Fibroblast of the conjunctiva (primary cell): ENCODE measurements at regions not wholly inside any gene's neighbourhood (a gene's known extent, or its start where the extent isn't known, plus 50 kb on each side); places are given as distances from the start of the nearest gene placed in this dataset.

Experiments used
- DNase-seq: peaks from one replicate; pipeline ENCODE4 v3.0.0-alpha.2; 2010; ENCODE audit warnings: low read depth

DNA sequence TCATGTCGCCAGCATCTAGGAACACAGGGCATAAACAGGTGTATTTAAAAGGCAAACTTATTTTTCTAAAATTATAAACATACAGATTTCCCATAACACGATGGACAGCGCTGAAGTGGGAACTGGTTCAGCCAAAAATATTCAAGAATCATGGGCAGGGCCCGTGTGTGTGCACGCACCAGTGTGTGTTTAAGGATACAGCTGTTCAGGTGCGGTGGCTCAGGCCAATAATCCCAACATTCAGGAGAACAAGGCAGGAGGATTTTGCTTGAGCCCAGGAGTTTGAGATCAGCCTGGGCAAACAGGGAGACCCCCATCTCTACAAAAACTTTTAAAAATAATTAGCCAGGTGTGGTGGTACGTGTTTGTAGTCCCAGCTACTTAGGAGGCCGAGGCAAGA lies 288.6 kb upstream of the HDAC4 start:
- DNase-seq, result no peak

DNA sequence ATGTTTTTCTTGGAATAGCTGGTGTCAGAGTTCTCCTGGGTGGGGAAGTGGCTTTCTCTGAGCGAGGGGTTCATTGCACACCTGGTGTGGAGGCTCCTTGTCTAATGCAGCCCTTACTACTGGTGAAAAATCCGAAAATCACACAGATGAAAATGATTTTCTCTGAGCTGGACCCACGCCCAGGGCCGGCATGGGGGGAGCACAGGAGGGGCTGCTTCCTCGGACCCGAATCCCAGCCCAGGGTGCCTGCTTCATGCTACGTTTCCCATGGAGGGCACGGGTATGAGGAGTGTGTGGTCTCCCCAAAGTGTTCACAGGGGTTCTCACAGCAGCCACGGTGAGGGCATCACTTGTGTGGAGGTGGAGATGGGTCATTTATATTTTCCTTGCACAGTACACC lies 288.0 kb upstream of the HDAC4 start:
- DNase-seq, result no peak

DNA sequence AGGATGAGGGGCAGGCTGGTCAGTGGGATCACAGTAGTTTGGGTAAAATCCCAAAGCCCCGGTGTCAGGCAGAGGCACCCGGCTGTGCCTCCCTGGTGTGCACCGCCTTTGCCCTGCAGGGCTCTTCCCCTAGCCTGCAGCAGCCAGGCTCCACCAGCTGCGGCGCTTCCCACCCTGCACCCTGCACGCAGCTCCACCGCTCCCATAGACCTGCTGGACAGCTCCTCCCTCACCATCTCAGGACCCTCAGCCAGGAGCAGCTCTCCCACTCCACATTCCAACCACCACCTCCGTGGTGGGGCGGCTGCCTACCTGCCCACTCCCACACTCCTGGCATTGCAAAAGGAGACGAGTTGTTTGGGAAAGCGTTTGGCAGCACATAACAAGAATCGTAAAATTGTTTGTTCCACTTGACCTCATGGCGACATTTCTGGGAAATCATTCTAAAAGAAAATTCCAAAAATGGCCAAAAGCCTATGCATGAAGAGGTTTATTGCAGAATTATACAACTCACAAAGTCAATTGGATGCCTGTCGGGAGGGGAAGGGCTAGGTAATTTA lies 287.4 kb upstream of the HDAC4 start:
- DNase-seq, result no peak

DNA sequence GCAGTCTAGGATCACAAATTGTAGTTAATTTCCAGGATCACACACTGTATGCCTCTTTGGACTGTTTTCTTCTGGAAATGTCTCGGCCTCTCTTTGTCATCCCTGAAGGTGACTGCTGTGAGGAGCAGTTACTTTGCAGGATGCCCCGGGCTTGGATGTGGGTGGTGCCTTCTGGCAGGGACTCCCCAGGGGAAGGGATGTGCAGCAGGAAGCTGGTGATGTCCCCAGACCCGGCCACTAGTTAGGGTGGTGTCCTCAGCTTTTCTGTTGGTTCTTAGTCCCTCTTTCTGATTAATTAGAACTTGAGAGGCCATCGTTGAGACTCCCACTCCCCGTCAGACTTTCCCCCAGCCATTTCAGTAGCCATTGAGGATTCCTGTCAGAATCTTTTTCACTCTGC lies 286.6 kb upstream of the HDAC4 start:
- DNase-seq, result no peak

DNA sequence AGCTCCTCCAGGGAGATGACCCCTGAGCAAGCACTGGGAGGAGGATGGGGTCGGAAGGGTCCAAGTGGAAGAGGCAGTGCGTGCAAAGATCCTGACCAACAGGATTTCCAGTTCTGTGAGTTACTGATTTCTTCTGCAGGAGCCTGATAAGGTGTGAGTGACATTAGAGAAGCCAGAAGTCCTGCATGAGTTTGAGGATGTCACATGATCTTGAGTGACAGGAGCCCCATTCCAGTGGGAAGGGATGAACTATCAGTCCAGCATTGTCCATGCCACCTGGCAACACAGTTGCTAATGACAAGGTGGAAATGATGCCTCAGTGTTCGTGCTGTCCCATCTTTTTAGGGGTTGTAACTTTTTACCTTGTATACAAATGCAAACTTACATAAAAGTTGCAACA lies 285.1 kb upstream of the HDAC4 start:
- no peak for DNase-seq

DNA sequence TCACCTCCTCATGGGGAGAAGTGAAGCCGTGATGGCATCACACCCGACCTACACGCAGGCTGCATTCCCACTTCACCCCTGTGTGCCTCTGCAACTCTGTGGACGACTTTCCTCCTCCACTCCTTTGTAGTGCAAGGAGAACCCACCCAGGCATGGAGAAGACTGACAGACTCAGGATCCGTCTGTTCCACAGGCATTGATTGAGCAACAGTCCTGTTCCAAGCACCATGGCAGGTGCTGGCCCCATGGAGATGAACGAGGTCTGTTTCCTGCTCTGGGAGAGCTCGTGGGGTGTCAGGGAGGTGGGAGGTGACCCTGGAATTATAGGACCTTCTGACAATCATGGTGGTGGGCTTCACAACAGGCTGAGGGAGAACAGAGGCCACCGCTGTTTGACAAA lies 284.7 kb upstream of the HDAC4 start:
- no peak for DNase-seq

DNA sequence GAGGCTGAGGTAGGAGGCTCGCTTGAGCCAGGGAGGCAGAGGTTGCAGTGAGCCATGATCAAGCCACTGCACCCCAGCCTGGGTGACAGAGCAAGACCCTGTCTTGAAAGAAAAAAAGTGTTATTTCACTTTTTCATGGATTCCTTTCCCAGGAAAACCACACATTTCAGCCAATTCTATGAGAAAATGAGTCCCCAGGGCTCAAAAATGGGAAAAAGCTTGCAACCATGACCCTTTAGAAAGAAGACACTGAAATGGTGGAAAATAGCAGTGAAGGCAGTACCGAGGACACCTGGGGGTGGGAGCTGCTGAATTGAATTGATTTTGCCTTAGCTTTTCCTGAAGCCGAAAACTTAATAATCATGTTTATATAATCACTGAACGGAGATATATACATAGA lies 284.2 kb upstream of the HDAC4 start:
- DNase-seq, result no peak

DNA sequence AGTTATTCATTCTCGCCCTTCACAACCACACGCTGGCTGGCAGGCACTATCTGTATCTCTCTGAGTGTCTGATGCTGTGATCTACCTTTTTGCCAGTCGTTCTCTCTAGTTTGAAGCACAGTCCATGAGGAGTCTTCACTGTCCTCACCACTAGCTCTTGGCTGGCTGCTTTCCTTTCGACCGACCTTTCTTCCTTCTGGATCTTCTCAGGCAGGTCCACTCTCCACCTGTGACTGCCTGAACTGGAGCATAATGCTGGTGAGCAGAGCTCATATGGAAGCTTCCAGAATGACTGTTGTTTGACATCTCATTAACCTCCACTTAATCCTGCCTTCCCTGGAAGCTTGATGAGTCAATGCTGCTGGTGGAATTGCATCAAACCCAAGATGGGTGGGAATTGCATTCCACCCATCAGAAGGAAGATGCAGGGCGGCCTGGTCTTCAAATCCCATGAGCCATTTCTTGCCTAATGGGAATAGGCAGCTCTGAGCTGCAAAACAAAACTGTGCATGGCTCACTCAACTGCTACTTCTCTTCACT lies 283.5 kb upstream of the HDAC4 start:
- DNase-seq, result no peak

DNA sequence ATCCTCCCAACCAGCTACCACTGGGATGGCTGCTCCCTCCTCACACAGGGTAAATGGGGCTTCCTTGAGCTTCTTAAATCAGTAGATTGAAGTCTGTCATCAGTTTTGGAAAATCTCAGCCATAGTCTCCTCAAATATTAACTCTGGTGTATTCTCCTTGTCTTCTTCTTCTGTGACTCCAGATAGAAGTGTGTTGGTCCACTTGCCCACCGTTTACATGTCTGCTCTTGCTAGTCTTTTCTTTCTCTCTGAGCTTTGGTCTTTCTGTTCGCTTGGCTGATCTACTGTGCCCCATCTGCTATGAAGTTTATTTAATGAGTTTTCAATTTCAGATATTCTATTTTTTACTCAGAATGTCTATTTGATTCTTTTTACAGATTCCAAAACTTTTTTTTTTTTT lies 281.7 kb upstream of the HDAC4 start:
- no peak for DNase-seq

DNA sequence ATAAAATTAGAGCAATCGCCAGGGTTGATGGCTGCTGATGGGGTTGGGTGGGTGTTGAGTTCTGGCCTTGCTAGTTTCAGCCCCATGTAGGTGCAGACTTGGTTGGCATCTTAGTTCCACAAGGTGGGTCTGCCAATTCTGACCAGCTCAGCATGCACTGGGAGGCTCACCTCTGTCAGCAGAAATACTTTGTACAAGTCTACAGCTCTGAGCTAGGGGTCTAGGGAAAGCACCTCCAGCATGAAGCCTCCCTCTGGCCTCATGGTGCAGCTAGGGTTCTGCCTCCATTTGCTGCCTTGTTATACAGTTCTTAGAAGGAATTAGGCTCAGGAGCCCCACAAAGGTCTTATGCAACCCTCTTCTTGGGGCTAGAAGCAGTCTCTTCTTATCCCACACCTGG lies 278.9 kb upstream of the HDAC4 start:
- DNase-seq, result no peak

DNA sequence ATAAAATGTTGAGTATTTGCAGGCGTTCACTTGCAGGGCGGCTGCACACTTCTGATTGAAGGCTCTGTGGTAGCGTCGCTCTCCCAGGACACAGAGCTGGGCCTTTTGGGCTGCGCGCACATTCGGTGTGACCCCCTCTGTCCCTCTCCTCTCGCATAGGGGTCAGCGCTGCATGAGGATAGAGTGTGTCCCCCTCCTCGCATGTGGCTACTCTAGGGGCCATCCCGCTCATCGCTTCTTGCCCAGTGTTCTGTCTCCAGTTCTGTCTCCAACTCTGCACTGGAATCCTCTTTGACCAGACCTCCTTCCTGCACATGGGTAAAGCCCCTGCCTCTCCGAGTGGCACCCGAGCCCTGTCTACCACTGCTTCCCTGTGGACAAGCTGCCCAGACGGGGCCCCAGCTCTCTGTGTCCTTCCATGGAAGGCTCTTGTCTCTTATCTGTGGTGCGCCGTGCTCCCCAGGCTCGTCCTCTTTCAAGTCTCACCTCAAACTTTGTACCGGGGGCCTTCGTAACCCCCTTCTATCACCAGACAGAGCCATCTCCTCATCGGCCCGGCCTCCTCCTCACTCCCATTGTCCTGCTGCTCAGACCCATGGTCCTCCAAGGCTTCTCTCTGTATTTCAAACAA lies 278.0 kb upstream of the HDAC4 start:
- no peak for DNase-seq

DNA sequence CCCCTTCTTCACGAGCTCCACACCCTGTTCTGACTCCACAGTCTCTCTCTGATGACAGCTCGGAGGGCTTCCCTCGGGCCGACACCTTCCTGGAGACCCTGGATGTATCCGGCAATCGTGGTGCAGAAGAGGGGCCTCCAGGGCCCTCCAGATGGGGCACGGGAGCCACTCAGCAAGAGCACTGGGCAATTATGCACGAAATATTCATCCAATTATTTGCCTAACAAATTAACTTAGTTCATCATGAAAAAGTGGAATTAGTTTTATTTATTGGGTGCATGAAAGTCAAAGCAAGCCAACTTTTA lies 277.3 kb upstream of the HDAC4 start:
- DNase-seq, result no peak

DNA sequence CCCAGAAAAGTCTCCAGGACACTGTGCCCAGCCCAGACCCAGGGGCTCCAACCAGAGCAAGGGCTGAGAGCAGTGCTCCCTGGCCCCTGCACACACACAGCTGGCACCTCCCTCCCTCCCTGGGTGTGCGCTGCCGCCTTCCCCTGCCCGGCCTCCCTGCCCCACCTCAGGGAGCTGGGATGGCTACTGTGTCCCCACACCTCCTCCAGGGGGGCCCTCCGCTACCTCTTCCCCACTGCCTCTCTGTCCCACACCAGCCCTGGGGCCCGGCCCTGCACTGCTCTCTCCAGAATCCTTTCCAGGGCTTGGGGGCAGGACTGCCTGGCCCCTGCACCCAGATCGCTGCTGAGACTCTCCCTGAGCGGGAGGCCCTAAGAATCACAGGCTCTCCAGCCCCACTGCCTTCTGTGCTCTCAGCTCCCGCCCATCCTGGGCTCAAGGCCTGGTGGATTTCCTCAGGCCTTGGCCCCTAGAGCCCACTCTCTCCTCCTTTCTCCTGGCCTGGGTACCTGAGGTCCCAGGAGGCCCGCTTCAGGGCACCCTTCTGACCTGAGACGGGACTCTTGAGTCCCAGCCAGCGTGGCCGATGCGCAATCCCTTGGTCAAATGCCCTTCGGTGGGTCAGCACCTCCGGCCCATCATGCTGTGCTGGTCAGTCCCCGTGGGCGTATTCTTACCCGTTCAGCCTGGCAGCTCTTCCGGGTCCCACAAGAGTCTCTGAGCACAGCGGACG lies 276.8 kb upstream of the HDAC4 start:
- no peak for DNase-seq

DNA sequence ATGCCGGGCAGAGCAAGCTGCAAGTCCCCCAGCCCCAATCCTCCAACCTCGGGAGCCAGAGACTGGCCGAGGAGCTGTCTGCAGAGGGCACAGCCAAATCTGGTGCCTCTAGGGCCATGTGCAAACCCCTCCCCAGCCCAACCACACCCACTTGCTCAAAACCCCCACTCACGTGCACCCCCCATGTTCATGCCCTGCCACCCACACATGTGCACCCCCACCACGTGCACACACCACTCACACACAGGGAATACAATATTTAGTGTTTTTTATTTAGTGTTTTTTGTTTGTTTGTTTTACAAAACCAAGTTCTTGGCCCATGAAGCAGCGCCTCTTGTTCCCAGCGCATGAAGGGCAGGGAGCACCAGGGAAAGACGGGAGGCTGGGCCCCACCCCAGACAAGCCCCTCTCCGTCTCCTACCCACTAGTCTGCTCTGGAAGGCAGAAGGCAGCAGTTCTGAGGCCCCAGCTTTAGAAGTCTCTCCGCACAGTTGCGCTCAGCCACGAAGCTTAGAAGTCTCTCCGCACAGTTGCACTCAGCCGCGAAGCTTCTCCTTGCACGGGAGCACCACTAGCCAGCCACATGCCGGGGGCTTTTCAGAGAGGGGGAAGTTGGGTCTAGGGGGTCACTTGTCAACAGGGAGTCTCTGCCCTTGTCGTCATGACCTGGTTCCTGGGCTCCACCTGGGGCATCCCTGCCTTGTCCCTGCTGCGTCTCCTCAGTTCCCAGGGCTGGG lies 276.1 kb upstream of the HDAC4 start:
- no peak for DNase-seq

DNA sequence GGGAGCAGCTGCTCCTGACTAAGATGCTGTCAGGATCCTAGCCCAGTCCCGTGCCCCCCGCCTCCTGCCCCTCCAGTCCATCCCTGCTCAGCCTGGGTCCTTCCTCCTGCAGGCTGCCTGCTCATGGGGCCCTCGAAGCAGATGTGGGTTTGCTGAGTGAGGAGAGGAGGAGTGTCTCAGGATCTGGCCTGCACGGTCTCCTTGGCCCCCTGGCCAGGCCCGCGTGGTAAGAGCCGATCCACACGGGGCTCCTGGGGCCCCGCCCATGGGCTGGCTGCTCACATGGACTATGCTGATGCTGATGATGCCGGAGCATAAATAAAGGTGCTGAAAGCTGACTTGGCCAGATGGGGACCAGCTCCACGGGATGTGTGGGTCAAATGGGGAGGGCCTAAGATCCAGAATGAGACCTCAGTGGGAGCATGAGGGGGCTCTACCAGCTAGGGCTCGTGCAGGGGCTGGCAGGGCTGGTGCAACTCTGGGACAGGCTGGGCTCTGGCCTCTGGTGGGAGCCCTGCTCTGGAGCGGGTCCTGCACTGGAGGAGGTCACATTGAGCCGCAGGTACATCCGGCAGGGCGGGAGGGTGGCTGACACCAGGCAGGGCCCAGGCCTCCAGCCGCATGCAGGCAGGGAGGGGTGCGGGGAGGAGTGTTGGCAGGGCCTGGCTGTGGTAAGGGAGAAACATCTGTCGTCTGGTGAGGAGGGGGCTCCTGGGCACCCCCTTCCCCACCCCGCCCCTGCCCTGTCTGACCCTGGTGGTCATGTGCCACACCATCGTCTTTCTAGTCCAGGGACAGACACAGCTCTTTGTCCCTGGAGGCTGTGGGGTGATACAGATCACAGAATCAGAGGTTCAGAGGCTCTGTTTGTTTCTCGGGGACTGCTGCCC lies 275.3 kb upstream of the HDAC4 start:
- DNase-seq, result no peak

DNA sequence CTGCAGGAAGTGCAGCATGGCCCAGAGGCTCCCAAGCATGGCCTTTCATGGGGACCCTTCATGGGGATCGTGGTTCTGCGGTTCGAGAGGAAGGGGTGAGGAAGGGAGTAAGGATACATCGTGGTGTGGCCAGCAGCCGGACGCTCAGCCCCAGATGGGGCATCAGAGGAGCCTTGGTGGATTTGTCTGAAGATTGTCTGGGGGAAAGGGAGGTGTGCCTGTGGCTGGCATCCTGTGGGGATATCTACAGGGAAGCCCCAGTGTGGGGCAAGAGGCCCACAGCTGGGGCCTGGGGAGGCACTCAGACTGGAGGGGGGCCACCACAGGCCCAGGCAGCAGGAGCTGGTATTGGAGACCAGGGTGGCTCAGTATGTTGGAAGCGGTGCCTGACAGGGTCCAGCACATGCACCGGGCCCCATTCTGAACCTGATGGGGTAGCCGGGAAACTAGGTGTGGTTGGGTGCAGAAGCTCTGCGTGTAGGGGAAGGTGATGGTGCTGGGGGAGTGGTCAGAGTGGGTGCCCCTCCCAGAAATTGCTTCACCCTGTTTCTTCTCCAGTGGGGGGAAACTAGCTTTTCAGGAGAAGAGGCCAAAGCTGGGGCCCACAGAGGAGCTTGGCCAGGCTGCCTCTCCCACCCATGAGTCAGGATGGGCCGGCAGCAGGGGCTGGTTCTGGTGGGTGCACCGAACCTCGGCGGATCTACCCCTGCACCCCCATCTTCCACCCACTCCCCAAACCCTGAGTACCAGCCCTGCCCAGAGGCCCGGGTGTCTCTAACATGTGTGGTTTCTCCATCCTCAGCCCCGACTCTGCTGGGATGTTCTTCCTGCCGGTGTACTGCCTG lies 274.4 kb upstream of the HDAC4 start:
- no peak for DNase-seq

DNA sequence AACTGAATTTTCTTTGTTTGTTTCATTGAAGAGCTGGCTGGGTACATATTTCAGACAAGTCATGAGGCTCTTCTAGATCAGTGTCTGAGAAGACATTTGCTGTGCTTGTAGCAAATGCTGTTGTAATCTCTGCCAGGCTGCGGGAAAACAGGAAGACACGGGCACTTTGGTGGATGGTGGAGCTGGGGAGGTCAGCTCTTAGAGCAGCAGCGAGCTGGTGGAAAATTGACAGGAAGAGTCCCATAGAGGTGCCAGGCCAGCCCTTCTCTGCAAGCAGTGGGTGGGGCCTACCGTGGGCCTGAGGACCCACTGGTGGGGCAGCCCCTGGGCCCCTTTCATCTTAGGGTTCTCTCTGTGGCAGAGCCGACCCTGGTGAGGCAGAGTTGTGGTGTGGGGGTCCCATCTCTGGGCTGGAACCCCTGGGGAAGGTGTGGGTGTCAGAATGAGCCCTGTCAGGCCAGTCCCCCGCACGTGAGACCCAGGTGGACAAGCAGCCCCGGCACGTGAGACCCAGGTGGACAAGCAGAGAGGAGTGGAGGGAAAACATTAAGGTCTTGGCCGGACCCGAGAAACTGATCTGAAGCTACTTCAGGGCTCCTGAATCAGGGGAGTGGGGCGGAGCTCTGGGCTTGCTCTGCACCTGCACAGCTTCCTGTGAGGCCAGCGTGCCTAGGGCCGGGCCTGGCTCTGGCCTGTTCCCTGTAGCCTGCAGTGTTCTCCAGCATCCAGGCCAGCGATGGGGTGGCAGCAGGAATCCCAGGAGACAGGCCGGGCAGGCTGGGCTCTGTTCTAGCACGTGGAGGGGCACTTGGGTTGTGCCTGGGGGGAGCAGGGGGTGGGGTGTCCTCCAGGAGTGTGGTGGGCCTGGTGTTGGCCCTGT lies 273.5 kb upstream of the HDAC4 start:
- no peak for DNase-seq

DNA sequence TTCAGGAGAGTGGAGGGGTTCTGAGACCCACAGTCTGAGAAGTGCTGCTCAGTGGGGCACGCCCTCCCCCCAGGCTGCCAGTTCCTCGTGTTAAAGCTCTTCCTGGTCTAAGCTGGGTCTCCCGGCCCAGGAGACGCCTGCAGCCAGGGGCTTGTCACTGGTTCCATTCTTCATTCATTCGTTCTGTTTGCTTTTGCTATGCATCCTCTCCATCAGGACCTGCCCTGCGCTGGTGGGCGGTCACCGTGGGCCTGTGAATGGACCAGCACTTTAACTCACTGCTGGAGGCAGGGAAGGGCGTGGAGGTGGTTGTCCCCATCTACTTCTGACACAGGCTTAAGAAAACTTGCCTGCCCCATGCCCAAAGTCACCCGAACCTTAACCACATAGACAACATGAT lies 272.8 kb upstream of the HDAC4 start:
- DNase-seq, result no peak

DNA sequence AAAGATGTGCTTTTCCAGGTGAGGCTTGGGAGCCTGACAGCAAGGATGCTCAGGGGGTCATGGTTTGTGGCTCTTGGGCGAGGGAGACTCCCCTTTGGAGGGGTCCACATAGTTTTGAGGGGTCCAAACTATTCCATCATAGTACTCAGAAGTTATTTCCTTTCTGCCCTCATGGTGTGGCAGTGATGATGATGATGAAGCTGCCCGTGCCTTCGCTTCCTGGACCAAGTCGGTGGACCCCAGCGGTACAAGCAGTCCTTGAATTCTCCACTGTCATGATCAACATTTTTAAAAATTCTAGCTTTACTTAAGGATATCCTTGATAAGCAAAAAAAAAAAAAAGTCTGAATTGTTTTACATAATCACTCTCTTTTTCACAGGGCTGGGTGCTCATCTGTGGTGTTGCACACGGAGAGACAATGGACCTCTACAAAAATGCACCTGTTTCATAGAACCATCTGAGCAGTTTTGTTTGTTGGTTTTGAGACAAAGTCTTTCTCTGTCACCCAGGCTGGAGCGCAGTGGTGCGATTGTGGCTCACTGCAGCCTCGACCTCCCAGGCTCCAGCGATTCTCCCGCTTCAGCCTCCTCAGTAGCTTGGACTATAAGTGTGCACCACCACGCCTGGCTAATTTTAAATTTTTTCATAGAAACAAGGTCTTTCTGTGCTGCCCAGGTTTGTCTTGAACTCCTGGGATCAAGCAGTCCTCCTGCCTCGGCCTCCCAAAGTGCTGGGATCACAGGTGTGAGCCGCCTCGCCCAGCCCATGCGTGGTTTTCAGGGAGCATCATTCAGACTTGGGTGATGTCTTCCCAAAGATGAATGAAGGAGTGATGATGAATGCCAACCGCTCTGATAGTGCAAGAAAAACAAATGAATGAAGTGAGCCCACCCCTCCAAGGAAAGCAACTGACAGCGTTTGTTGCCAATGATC lies 271.4 kb upstream of the HDAC4 start:
- DNase-seq, result no peak
